ENCODE measurements at regions not wholly inside any gene's neighbourhood (a gene's known extent, or its start where the extent isn't known, plus 50 kb on each side); places are given as distances from the start of the nearest gene placed in this dataset.

DNA sequence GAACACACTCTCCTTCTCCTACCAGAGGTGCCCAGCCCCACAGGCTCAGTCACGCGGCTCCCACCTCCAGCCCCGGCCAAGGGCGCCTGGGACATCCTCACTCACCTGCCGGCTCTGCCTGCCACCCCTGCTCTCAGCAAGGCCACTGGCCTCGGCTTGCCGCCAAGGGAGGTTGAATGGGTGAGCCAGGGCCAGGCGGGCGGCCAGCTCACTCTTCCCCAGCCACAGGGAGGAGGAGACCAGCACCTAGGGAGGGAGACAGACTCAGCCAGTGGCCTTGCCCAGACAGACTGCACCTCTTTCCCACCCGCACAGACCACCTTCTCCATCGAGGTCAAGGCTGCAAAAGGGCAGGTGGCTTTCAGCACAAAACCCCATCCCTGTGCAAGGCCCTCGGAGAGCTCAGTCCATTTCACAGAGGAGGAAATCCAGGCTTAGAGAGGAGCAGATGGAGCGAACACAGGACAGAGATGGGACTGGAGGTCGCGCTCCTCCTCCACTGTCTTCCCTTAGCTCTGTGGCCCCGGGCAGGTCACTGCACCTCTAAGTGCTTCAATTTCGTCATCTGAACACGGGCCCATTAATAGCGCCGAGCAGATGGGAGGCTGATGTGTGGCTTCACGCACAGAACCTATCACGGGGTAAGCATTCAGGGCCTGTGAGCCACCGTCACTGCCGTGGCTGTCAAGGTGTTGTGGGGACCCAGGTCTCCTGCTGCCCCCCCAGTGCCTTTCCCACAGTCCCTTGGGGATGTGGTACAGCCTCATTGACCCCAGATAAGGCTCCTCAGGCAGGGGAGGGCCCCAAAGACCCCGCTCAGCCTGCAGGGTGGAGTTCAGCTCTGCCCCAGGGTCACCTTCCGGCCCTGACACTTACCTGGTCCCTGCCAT, 56.1 kb downstream of the RMI2 start:
- DNase-seq = no peak

DNA sequence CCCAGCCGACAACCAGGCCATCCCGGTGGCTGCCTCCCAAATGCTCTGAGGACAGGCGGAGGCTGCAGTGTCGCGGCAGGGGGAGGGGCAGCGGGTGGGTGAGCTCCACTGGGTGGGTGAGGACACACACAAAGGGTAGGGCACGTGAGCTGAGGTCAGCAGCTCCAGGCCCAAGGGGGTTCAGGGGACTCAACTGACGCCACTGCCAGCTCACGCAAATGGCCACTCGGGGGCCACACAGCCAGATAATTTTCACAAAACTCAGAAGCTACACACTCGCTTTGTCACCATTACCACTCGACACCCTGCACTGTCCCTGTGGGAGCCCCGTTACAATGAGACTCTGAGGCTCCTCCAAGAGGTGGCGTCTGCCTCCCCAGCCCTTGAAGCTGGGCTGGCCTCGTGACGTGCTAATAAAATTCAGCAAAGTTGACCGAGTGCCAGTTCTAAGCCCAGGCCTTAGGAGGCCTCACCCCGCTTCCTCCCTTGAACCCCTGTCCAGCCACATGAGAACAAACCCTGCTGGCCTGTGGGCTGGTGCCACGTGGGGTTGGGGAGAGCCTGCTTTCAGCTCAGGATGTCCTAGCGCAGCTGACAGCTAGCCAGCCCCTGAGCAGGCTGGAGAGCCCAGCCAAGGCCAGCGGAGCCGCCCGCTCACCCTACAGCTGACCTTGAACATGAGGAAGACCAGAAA, 56.9 kb downstream of the RMI2 start:
- no peak for DNase-seq

DNA sequence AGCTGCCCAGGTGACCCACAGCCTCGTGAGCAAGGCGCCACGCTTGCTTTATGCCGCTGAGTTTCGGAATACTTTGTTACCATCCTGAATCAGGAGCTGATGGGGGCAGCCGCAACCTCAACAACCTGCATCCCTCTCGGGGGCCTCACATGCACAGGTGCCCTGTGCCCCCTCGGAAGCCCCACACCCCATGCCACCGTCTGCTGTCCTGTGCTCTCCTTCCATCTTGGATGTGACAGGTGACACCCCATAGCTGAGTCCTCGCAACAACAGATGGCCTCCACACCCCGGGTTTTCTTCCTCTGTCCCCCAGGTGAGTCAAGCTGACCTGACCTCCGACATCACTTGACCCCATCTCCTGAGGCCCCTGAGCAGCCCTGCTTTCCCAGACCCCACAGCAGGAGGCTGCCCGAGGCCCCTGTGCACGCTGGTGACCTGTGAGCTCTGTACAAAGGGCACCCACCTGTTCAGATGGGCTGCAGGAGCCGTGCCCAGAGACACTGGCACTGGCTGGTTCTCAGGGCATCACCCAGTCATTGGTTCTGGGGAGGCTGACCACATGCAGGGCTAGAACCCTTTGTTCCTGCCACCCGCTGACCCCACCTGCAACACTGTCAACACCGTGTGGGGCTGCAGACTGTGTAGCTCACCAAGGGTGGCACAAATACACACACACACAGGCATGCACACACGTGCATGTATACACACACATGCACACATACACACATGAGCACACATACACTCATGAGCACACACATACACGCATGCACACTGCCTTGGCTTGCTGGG, 57.7 kb downstream of the RMI2 start:
- no peak for DNase-seq

GRCh38 chr16:11403534-11403795, 58.2 kb downstream of the RMI2 start:
- no peak for DNase-seq

GRCh38 chr16:11403920-11404319, 58.7 kb downstream of the RMI2 start:
- no peak for DNase-seq

DNA sequence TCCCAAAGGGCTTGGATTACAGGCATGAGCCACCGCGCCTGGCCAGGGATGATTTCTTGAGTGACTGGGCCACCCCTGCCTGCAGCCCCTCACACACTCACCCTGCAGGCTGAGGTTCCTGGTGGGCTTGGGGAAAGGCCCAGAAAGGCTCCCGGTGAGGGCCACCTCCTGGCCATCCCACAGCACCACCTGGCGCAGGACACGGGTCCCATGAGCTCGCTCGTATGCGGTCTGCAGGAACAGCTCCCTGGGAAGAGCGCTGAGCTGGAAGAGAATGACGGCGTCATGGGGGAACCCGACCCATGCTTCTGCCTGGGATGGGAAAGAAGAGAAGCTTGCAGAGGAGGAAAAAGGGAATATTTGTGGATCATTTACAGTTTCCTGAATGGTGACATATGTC, 59.3 kb downstream of the RMI2 start:
- no peak for DNase-seq

DNA sequence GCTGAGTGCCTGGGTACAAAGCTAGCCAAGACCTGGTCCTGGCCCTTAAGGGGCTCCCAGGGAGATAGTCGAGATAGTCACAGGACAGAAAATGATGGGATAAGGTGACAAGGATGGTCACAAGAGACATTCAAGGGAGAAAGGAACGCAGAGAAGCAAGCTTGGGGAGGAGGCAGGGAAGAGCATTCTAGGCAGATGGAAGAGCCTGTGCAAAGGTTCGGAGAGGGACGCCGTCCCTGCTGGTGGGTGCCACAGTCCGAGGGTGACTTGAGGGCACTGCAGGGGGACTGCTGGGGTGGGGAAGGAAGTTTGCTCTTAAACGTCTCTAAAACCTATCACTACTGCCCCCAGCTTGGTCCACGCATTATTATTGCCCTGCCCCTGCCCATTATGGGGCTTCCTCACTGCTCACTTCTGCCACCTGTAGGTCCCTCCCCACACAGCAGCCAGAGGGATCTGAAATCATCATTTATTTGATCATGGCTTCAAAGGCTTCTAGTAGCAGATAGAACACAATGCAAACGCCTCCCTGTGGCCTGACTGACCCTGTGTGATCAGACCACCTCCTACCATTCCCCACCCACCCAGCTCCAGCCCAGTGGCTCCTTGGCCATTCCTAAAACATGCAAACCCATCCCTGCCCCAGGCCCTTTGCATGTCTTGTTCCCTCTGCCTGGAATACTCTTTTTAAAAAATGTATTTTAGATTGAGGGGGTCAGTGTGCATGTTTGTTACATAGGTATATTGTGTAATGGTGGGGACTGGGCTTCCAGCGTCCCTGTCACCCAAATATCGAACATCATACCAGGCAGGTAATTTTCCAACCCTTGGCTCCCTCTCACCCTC, 60.3 kb downstream of the RMI2 start:
- peak; percentile 57 to 75 (median 70) for DNase-seq

DNA sequence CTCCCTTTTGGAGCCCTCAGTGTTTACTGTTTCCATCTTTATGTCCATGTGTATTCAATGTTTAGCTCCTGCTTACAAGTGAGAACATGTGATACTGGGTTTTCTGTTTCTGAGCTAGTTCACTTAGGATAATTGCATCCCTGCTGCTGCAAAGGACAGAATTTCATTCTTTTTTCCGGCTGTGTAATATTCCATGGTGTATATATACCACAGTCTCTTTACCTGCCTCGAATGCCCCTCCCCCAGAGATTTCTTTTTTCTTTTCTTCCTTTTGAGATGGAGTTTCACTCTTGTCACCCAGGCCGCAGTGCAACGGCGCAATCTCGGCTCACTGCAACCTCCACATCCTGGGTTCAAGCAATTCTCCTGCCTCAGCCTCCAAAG, 60.9 kb downstream of the RMI2 start:
- no peak for DNase-seq

DNA sequence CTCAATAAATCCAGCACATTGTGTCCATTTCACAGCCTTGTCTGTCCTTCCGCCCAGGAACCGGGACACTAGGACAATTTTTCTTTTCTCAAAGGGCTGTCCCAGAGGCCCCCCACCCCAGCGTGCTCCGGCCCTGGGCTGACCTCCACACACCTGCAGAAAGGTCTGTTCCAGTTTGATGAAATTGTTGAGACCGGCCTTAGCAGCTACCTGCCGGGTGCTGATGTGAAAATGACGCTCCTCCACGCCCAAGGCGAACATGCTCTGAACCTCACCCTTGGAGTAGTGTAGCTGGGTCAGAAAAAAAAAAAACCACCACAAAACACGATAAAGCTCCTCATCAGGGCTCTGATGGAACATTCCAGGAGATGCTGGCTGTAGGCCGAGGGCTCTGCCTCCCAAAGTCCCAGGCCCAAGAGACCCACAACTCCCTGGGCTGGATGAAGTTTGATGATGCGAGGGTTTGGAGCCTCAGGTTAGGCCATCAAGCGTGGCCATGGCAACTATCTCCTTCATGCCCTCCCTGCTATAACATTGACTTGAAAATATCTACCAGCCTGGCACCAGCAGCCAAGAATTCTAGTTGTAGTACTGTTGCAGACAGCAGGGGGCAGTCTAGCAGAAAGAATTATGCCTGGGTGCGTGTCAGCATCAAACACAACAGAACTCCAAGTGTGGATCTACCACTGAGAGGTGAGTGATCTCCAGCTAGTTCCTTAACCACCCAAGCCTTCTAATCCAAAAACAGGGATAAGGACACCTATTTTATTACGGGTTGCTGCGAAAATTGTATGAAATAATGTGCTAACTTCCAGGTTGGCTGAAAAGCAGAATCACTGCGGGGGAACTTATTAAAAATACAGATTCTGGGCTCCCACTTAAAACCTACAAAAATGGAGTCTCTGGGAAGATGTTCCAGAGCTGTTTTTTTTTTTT, 62.1 kb downstream of the RMI2 start:
- DNase-seq = peak; percentile 80 to 88 (median 84)

GRCh38 chr16:11408216-11408615, 63.0 kb downstream of the RMI2 start:
- DNase-seq = no peak

DNA sequence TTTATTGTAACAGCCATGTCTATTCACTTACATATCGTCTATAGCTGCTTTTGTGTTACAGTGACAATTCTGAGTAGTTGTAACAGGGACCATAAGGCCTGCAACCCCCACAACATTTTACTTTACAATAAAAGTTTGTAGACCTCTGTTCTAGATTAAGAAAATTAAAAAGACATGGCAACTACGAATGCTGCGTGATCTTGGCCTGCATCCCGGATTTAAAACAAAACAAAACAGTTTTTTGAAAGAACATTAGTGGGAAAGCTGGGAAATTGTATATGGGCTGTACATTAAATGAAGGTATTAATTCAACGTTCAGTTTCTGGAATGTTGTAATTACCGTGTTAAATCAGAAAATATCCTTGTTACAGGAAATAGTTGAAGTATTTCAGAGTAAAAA, 64.1 kb downstream of the RMI2 start:
- no peak for DNase-seq

DNA sequence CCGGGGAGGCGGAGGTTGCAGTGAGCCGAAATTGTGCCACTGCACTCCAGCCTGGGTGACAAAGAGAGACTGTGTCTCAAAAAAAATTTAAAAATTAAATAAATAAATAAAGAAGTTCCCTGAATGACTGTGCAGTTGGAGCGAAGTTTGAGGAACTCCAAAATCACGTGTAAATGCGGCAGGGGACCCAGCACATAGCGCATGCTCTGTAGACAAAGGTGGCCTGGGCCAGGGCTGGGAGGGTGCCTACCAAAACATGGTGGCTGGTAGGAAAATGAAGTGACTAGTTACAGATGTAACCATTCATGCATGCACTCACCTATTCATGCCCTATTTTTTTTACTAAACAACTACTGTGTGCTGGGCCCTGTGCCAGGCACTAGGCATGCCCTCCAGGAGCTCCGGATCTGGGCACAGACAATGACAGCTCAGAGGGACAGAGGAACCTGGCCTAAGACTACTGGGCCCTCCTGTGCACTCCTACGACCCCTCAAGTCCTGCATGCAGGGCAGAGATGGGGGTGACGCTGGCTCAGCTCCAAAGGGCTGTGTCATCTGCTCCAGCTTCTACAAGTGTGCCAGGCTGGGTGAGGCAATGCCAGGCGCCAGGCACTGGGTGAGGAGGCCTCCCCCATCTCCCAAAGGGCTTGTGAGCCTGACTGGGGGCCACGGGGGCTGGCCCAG, 65.3 kb downstream of the RMI2 start:
- peak; percentile 88 to 94 (median 92) for DNase-seq

DNA sequence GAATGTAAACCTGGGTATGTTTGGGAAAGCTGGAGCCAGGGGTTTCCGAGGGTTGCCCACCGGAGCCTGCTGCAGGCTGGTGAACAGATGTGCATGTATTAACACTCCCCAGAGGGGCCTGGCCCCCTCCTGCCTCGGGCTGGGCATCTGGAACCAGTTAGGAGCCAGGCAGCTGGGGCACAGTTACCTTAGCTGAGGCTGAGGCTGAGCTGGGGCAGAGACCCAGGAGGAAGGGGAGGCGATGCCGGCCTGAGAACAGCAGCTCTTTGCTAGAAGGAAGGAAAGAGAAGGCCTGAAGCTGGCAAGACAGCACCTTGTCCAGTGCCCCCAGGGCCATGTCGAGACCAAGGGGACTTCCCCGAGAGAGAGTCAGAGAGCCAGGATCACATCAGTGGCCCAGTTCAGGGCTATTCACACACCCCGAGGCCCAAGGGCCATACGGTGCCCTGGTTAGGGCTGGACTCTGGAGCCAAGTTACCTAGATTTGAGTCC, 65.8 kb downstream of the RMI2 start:
- DNase-seq = peak in 1 of 4 experiments; percentile 23

GRCh38 chr16:11412175-11412904, 67.1 kb downstream of the RMI2 start:
- no peak for DNase-seq

DNA sequence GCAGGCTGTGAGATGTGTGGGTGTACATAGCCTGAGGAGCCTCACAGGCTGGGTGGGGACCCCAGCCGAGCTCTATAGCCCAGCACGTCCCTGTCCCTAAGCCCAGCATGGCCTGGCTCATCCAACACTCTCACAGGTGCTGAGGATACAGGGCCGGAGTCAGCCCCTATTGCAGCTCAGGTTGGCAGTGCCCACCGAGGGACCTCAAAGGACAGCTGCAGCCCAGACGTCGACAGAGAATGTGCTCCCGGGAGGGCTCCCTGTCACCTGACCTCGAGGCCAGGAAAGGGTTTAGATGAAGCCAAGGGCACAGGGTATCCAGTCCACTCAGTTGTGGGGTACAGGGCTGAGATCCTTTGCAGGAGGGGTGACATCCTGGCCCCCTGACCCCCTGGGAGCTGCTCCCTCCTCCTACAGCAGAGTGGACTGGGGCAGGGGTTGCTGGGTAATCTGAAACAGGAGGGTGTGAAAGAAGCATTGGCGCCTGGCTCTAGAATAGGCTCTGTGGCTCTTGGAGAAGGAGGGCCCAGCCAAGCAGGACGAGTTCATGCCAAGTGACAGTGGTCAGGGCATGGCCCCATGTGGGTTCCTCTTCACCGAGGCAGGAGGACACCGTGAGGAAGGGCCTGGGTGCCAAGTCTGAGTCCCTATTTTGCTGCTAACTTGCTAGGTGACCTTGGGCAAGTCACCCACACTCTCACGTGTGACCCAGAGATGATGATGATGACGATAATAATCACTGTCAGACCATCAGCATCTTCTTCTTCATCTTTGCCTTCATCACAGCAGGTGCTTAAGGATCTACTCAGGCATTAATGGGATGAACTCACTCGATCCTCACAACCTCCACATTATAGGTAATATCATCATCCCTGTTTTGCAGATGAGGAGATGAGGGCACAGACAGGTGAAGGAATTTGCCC, 68.0 kb downstream of the RMI2 start:
- no peak for DNase-seq

- DNase-seq = no peak
These were observed 68.8 kb downstream of the RMI2 start for GRCh38 chr16:11413907-11414595.

GRCh38 chr16:11414815-11415775, 69.8 kb downstream of the RMI2 start:
- DNase-seq = no peak

All from suppressor macrophage (primary cell).